GM19372 (cell line): ENCODE measurements at regions not wholly inside any gene's neighbourhood (a gene's known extent, or its start where the extent isn't known, plus 50 kb on each side); places are given as distances from the start of the nearest gene placed in this dataset.
A peak's percentile ranks its signal among the peaks of the same experiment; 100 is the strongest.
"Not testable (repeated sequence)": the region's sequence is repeated elsewhere in the genome, so short reads cannot be mapped to it uniquely, and the experiment has no call there.

Experiments used
- ATAC-seq: cut with Tn5 transposase; IDR thresholded peaks from one replicate; pipeline ENCODE4 v1.9.1; 2021; ENCODE audit warnings: mild to moderate bottlenecking, low read depth, moderate library complexity; ENCODE audit not compliant: unreplicated experiment

GRCh38 chr6:117761610-117762009 lies 86.3 kb downstream of the NUS1 start:
- ATAC-seq = no peak

DNA sequence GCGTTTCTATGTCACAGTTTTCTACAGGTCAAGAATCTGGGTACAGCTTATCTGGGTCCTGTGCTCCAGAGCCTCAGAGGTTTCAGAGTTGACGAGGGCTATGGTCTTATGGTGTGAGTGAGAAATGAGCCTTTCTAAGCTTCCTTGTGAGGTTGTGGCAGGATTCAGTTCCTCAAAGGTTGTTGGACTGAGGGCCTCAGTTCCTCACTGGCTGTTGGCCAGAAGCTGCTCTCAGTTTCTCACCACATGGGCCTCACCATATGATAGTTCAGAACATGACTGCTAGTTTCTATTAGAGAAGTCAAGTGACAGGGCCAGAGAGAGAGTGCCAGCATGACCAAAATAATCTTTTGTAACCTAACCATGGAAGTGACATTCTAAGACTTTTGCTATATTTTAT lies 96.1 kb downstream of the NUS1 start:
- ATAC-seq = peak; percentile 97

- peak; percentile 57 for ATAC-seq
Measured at GRCh38 chr6:117776441-117776840, 101.2 kb downstream of the NUS1 start.

GRCh38 chr6:117781550-117781949 lies 106.3 kb downstream of the NUS1 start:
- ATAC-seq = no peak

DNA sequence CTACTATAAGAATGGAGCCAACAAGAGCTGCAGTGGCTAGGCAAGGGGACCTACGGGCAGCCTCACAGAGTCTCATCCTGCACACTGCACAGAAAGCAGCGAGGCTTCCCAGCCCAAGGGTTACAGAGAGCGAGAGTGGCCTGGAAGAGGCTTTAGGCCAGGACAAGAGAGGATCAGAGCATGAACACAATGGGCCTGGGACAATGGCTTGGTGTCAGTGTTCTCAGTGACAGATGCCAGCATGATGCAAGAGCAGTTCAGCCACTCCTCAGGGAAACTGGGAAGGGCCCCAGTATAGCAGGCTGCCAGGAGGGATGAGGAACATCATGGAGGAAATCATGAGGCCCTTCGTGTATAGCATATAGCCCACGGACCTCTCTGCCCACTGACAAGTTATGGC lies 108.0 kb downstream of the NUS1 start:
- no peak for ATAC-seq

GRCh38 chr6:117791012-117791411 lies 115.7 kb downstream of the NUS1 start:
- no peak for ATAC-seq

DNA sequence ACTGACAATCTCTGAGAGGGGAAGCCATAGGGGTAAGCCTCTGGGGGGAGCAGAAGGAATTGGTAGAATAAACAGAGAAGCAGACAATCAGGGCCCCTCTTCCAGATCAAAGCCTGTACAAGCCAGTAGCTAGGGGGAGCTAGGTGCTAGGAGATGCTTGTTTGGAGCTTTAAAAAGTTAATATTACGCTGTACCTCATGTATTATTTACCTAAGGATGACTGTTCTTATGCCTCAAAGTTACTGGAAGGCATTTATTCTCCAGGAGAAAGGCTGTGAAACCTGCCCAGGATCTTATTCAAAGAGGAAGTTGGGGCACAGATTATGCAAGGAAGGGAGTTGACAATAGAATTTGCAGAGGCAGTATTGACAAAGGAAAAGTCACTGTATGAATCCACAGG lies 111.8 kb upstream of the SLC35F1 start:
- ATAC-seq = no peak

- not testable (repeated sequence) for ATAC-seq
Measured at GRCh38 chr6:117798819-117799218, 108.2 kb upstream of the SLC35F1 start.

GRCh38 chr6:117810269-117810668 lies 96.8 kb upstream of the SLC35F1 start:
- ATAC-seq = no peak

- no peak for ATAC-seq
Measured at GRCh38 chr6:117817499-117817898, 89.6 kb upstream of the SLC35F1 start.

- ATAC-seq = no peak
Measured at GRCh38 chr6:117817992-117818391, 89.1 kb upstream of the SLC35F1 start.

- ATAC-seq = no peak
Measured at GRCh38 chr6:117818449-117818848, 88.6 kb upstream of the SLC35F1 start.

DNA sequence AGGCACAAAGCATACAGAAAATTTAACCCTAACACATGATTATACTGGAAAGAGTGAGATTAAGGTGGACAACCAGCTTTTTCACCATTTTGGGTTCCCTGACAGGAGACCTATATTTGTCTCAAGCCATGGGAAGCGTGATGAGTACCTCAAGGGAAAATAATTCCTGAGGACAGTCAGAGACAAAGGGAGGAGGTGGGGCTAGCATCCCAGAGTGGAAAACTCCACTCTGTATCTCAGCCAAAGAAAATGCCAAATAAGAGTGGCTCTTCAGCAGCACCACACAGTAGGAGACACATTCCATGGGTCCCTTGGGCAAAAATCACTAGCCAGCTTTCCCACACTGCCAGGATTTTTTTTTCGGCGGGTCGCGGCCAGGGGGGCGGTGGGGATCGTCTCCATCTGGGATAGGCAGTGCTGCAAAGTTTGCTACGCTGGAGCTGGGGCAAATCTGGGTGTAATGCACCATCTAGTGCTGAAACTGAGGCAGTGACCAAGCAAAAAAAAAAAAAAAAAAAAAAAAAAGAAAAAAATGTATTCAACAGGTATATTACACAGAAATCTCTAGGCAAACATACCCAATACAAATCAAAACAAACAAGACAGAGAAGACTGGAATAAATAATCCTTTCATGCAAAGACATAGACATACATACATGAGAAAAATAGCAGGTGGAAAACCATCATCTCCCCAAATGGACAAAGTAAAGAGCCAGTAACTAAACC lies 77.3 kb upstream of the SLC35F1 start:
- ATAC-seq = no peak

DNA sequence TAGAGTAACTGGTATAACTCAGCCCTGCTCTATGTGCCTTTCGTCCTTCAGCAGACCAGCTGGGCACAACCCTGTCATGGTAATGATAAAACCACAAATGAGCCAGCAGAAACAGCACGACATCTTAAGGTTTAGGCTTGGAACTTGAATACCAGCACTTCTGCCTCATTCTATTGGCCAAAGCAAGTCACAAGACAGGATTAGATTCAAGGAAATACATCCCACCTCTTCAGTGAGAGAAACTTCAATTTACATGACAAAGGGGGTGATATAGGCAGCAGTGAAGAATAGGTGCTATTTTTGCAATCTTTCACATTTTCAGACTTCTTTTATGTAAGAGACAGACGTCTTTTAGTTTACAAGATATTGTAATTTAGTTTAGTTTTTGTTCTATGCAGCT lies 69.8 kb upstream of the SLC35F1 start:
- ATAC-seq = no peak

- ATAC-seq = no peak
Measured at GRCh38 chr6:117840541-117840983, 66.5 kb upstream of the SLC35F1 start.

GRCh38 chr6:117847912-117848311 lies 59.2 kb upstream of the SLC35F1 start:
- ATAC-seq = no peak

- no peak for ATAC-seq
Measured at GRCh38 chr6:117849087-117849486, 58.0 kb upstream of the SLC35F1 start.
